Right lobe of liver (tissue), 6 donors: ENCODE measurements at regions not wholly inside any gene's neighbourhood (a gene's known extent, or its start where the extent isn't known, plus 50 kb on each side); places are given as distances from the start of the nearest gene placed in this dataset.

Experiments
- ATAC-seq, 4 donors: fragments of 200-7000 bp; cut with Tn5 transposase; one replicate each; pipeline ENCODE4 v1.9.1; 2020; ENCODE audit warnings: mild to moderate bottlenecking in 4 of 4, moderate library complexity in 4 of 4
- DNase-seq, 3 donors: peaks; one replicate each; pipeline ENCODE4 v3.0.0-alpha.2; 2020
- H3K27ac ChIP-seq, 3 donors: fragments of 200-600 bp; one replicate each; pipeline ENCODE4 v1.8.0; 2022
- H3K27me3 ChIP-seq, 2 donors: fragments of 200-600 bp; one replicate each; pipeline ENCODE4 v1.8.0; 2022
- H3K36me3 ChIP-seq, 4 donors: fragments of 200-600 bp; sonication (generic) in 1 of 4; one replicate each; pipeline versions ENCODE4 v1.5.1 to v1.8.0; 2017 to 2022; ENCODE audit warnings: control low read depth in 1 of 4
- H3K4me1 ChIP-seq, 4 donors: fragments of 200-600 bp; sonication (generic) in 1 of 4; one replicate each; pipeline versions ENCODE4 v1.5.1 to v1.8.0; 2017 to 2022; ENCODE audit warnings: control low read depth in 1 of 4
- H3K4me3 ChIP-seq, 3 donors: fragments of 200-600 bp; one replicate each; pipeline ENCODE4 v1.8.0; 2022
- H3K9me3 ChIP-seq, 4 donors: fragments of 200-600 bp; sonication (generic) in 1 of 4; one replicate each; pipeline versions ENCODE4 v1.5.1 to v1.8.0; 2017 to 2022; ENCODE audit warnings: control low read depth in 1 of 4
- POLR2A ChIP-seq: fragments of 450-650 bp; IDR thresholded peaks from one replicate; pipeline ENCODE4 v1.6.1; 2017; ENCODE audit warnings: antibody characterized with exemption, mild to moderate bottlenecking
- WGBS: methylation state at CpG from one replicate; pipeline ENCODE4 v1.1.6; 2018; ENCODE audit warnings: low coverage, low lambda C conversion rate; ENCODE audit not compliant: insufficient coverage; ENCODE audit errors: missing lambda C conversion rate; 5-methylcytosine and 5-hydroxymethylcytosine counted together
- intact Hi-C, 2 donors: fragments of 100-400 bp; cut with DNase I; formaldehyde crosslinking; loops; one replicate each; pipeline versions ENCODE4 v1.11.2 to v1.14.1; 2022
- TF ChIP-seq, protein P1 (sequence below), 4 donors: fragments of 200-600 bp in 3 of 4; fragments of 450-650 bp in 1 of 4; IDR thresholded peaks; one replicate each; pipeline versions ENCODE4 v1.5.1 to v1.8.0; 2016 to 2022; ENCODE audit warnings: antibody characterized with exemption in 4 of 4, mild to moderate bottlenecking in 2 of 4
- donor health status: DM: no; HTN: yes; CAD: no.
- donor health status: DM: no; HTN: no; CAD: no.
- donor health status: DM: no; HTN: no; CAD: no.
- donor health status: DM: no; HTN: yes; CAD: no.
- donor health status: DM: no; HTN: yes; CAD: no.

DNA sequence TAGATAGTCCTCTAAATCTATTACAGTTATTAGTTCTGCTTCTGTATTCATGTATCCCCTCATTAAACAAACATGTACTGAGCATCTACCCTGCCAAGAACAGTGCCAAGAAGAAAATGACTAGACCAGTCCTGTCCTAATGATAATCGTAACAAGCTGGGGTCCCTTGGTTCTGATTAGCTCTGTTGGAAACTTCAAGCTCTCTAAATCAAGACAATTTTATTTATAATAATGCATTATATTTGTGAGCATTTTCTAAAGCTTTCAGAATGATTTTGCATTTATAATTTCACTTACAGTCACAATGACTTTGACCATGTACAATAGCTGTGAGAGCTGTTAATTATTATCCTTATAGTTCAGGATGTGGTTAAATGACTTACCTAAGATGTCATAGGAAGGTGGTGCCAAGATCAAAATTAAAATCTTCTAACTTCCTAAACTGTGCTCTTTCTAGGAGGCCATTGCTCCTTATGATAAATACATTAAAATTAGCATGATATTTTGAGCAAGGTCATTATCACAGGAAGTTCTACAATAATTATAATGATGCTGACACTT is 336.5 kb upstream of the SLC39A10 start:
- no peak overlapping the region for H3K27ac ChIP-seq
- DNase-seq (no peak), ATAC-seq (no peak)
- H3K4me1 ChIP-seq = no peaks in the 10 kb centered on the region
- H3K4me3 ChIP-seq = no peak overlapping the region
- no peaks in the 10 kb centered on the region for H3K9me3 ChIP-seq
- no peaks in the 10 kb centered on the region for H3K27me3 ChIP-seq
- H3K36me3 ChIP-seq = no peaks in the 10 kb centered on the region
- no peak for TF ChIP-seq POLR2A
- TF ChIP-seq, protein P1, sequence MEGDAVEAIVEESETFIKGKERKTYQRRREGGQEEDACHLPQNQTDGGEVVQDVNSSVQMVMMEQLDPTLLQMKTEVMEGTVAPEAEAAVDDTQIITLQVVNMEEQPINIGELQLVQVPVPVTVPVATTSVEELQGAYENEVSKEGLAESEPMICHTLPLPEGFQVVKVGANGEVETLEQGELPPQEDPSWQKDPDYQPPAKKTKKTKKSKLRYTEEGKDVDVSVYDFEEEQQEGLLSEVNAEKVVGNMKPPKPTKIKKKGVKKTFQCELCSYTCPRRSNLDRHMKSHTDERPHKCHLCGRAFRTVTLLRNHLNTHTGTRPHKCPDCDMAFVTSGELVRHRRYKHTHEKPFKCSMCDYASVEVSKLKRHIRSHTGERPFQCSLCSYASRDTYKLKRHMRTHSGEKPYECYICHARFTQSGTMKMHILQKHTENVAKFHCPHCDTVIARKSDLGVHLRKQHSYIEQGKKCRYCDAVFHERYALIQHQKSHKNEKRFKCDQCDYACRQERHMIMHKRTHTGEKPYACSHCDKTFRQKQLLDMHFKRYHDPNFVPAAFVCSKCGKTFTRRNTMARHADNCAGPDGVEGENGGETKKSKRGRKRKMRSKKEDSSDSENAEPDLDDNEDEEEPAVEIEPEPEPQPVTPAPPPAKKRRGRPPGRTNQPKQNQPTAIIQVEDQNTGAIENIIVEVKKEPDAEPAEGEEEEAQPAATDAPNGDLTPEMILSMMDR (IDR thresholded peaks at IDR 0.05) = no peak
- WGBS = 36% methylated on average over 1 of the region's 1 CpG
- intact Hi-C loops = no loop called here

DNA sequence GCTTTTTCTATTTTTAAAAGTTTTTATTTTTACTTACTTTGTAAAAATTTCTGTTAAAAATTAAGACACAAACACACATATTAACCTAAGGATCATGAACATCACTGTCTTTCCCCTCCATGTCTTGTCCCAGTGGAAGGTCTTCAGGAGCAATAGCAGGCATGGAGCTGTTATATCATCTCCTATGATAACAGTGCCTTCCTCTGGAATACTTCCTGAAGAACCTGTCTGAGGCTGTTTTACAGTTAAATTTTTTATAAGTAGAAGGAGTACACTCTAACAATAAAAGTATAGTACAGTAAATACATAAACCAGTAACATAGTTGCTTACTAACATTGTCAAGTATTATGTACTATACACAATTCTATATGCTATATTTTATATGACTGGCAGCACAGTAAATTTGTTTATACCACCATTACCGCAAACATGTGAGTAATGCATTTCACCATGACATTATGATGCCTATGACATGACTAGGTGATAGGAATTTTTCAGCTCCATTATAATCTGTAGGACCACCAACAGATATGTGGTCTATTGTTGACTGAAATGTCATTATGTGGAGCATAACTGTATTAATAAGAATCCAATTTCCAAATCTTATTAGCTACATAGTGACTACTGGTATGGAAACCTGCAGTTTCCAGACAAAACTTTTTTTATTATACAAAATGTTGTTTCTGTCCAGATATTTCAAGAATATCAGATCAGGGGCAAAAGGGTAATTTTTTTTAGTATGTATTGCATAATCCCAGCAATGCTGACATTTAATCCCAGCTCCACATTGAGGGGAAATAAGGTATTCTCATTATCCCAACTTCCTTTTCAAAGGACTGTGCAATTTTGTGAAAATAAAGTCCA is 337.2 kb upstream of the SLC39A10 start:
- 0% methylated on average over 1 of the region's 1 CpG for WGBS
- Histone ChIP-seq H3K4me3 (no peak overlapping the region), H3K27ac (no peak overlapping the region), H3K36me3 (no peaks in the 10 kb centered on the region), H3K27me3 (no peaks in the 10 kb centered on the region), H3K9me3 (no peaks in the 10 kb centered on the region), H3K4me1 (no peaks in the 10 kb centered on the region)
- TF ChIP-seq, protein P1 (IDR thresholded peaks at IDR 0.05) = no peak
- no peak for TF ChIP-seq POLR2A
- intact Hi-C loops = no loop called here
- DNase-seq = no peak
- no peak for ATAC-seq

DNA sequence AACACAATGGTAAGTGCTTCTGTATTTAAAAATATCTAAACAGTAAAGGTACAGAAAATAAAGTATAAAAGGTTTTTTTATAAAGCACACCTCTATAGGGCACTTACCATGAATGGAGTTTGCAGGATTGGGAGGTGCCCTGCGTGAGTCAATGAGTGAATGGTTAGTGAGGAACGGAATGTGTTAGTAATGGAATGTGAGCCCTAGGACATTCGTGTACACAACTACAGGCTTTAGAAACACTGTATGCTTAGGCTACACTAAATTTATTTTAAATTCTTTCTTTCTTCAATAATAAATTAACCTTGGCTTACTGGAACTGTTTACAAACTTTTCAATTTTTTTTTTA is 337.9 kb upstream of the SLC39A10 start:
- no peak for DNase-seq
- Histone ChIP-seq H3K4me3 (no peak overlapping the region), H3K36me3 (no peaks in the 10 kb centered on the region), H3K4me1 (no peaks in the 10 kb centered on the region), H3K9me3 (no peaks in the 10 kb centered on the region), H3K27me3 (no peaks in the 10 kb centered on the region), H3K27ac (no peak overlapping the region)
- 50% methylated on average over 3 of the region's 3 CpGs for WGBS
- no peak for ATAC-seq
- no peak for TF ChIP-seq POLR2A
- TF ChIP-seq, protein P1 (IDR thresholded peaks at IDR 0.05) = no peak
- intact Hi-C loops = no loop called here

DNA sequence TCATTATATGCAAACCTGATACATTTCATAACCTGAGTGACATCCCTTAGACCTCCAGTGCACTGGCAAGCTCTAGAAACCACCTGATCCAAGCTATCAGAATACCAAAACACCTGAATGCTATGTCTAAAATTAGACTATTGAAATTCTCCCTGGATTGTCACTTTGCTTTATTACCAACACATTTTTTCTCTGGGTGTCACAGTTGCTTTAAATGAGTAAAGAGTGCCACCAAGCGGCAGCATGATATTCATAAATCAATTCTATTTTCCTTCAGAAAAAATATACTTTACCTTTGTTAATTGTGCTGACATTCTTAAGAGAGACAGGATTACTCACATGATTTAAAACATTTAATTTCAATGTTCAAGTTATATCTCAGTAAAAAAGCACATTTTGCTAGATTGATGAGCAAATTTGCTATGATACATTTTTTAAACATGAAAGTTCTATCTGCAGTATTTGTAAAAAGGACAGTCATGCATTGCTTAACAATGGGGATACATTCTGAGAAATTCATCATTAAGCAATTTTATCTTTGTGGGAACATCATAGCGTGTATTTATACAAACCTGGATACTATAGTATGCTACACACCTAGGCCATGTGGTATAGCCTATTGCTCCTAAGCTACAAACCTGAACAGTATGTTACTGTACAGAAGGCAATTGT is 338.4 kb upstream of the SLC39A10 start:
- no peak for DNase-seq
- Histone ChIP-seq H3K27me3 (no peaks in the 10 kb centered on the region), H3K4me3 (no peak overlapping the region), H3K27ac (no peak overlapping the region), H3K36me3 (no peaks in the 10 kb centered on the region), H3K9me3 (no peaks in the 10 kb centered on the region), H3K4me1 (no peaks in the 10 kb centered on the region)
- TF ChIP-seq, protein P1 (IDR thresholded peaks at IDR 0.05) = peak; percentile 50 to 60 (median 58)
- no peak for TF ChIP-seq POLR2A
- intact Hi-C loops = no loop called here
- 2% methylated on average over 2 of the region's 2 CpGs for WGBS
- ATAC-seq = peak in 3 of 4 donors; percentile 47 to 60 (median 55)
